Glomerular endothelial cell (primary cell): ENCODE measurements at regions not wholly inside any gene's neighbourhood (a gene's known extent, or its start where the extent isn't known, plus 50 kb on each side); places are given as distances from the start of the nearest gene placed in this dataset.
"Not testable (repeated sequence)": the region's sequence is repeated elsewhere in the genome, so short reads cannot be mapped to it uniquely, and the experiment has no call there.

Experiments used
- DNase-seq: peaks from one replicate; pipeline ENCODE4 v3.0.0-alpha.2; 2011; ENCODE audit warnings: low read depth, low spot score; ENCODE audit errors: extremely low read depth

- DNase-seq = not testable (repeated sequence)
Measured at GRCh38 chr10:6830981-6831380, 250.9 kb upstream of the PRKCQ start.

- DNase-seq = not testable (repeated sequence)
Measured at GRCh38 chr10:6824793-6825192, 244.7 kb upstream of the PRKCQ start.

- no peak for DNase-seq
Measured at GRCh38 chr10:6823770-6824169, 243.7 kb upstream of the PRKCQ start.

GRCh38 chr10:6819301-6819700 lies 239.2 kb upstream of the PRKCQ start:
- DNase-seq = no peak

GRCh38 chr10:6817770-6818169 lies 237.7 kb upstream of the PRKCQ start:
- no peak for DNase-seq

- DNase-seq = no peak
Measured at GRCh38 chr10:6815346-6815745, 235.3 kb upstream of the PRKCQ start.

GRCh38 chr10:6813856-6814255 lies 233.8 kb upstream of the PRKCQ start:
- no peak for DNase-seq

GRCh38 chr10:6813306-6813705 lies 233.2 kb upstream of the PRKCQ start:
- DNase-seq = no peak

- DNase-seq = no peak
Measured at GRCh38 chr10:6811153-6811552, 231.1 kb upstream of the PRKCQ start.

GRCh38 chr10:6803427-6803783 lies 223.3 kb upstream of the PRKCQ start:
- DNase-seq = no peak

- no peak for DNase-seq
Measured at GRCh38 chr10:6802759-6803426, 222.8 kb upstream of the PRKCQ start.

- no peak for DNase-seq
Measured at GRCh38 chr10:6796231-6796630, 216.2 kb upstream of the PRKCQ start.

GRCh38 chr10:6795541-6795940 lies 215.5 kb upstream of the PRKCQ start:
- no peak for DNase-seq

- DNase-seq = not testable (repeated sequence)
Measured at GRCh38 chr10:6794841-6795240, 214.8 kb upstream of the PRKCQ start.

- no peak for DNase-seq
Measured at GRCh38 chr10:6794441-6794840, 214.4 kb upstream of the PRKCQ start.

- no peak for DNase-seq
Measured at GRCh38 chr10:6788731-6789130, 208.7 kb upstream of the PRKCQ start.

- no peak for DNase-seq
Measured at GRCh38 chr10:6788231-6788630, 208.2 kb upstream of the PRKCQ start.

GRCh38 chr10:6787718-6788117 lies 207.6 kb upstream of the PRKCQ start:
- DNase-seq = no peak

GRCh38 chr10:6787091-6787490 lies 207.0 kb upstream of the PRKCQ start:
- DNase-seq = no peak

GRCh38 chr10:6786579-6787031 lies 206.5 kb upstream of the PRKCQ start:
- no peak for DNase-seq

- DNase-seq = not testable (repeated sequence)
Measured at GRCh38 chr10:6784429-6784828, 204.4 kb upstream of the PRKCQ start.

GRCh38 chr10:6783471-6783870 lies 203.4 kb upstream of the PRKCQ start:
- no peak for DNase-seq

- DNase-seq = no peak
Measured at GRCh38 chr10:6782378-6782777, 202.3 kb upstream of the PRKCQ start.
